ENCODE measurements at regions not wholly inside any gene's neighbourhood (a gene's known extent, or its start where the extent isn't known, plus 50 kb on each side); places are given as distances from the start of the nearest gene placed in this dataset.

- intact Hi-C loops (cut with DNase I) = no loop called here
- DNase-seq = no peak
Observed at GRCh38 chr15:38042211-38042610, 107.8 kb downstream of the TMCO5A start.

- intact Hi-C loops (cut with DNase I) = no loop called here
- DNase-seq = peak in 11 of 42 donors; percentile 15 to 51 (median 22)
Observed at GRCh38 chr15:38042707-38043445, 108.4 kb downstream of the TMCO5A start.

DNA sequence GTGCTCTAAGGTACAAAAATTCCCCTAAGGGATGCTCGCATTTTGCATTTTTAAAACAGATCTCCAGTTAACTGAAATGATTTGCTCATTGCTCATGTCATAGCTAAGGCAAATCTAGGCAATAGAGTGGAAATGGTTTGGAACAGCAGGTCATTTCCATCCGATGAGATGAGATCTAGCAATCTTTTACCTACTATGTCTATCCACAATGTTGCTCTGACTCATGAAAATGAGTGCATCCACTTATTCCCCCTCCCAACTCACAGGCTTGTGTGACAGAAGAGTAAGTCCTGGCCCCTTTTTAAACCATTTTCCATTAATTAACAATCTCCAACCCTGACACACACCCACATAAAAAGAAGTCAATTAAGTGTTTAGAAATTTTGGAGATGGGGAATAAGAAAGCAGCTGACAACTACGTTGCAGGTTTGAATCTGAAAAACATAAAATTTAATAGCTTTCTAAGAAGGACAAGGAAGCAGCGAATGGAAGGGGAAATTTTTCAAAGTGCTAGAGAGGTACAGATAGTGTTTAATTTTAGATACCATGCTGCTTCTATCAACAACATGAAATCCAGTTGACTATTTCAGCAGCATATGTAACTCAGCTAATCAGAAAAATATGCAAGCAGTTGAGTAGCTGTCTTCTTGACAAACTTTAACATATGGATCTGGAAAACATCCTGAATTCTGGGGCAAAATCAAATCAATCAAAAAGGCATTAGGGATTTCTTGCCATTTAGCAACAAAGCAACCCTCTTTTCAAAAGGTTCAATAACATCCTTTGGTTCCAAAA lies 112.0 kb downstream of the TMCO5A start:
- DNase-seq = no peak
- intact Hi-C loops (cut with DNase I) = no loop called here

- DNase-seq = no peak
- intact Hi-C loops (cut with DNase I) = no loop called here
Observed at GRCh38 chr15:38048001-38048455, 113.6 kb downstream of the TMCO5A start.

- intact Hi-C loops (cut with DNase I) = no loop called here
- DNase-seq = no peak
Observed at GRCh38 chr15:38049891-38050290, 115.5 kb downstream of the TMCO5A start.

DNA sequence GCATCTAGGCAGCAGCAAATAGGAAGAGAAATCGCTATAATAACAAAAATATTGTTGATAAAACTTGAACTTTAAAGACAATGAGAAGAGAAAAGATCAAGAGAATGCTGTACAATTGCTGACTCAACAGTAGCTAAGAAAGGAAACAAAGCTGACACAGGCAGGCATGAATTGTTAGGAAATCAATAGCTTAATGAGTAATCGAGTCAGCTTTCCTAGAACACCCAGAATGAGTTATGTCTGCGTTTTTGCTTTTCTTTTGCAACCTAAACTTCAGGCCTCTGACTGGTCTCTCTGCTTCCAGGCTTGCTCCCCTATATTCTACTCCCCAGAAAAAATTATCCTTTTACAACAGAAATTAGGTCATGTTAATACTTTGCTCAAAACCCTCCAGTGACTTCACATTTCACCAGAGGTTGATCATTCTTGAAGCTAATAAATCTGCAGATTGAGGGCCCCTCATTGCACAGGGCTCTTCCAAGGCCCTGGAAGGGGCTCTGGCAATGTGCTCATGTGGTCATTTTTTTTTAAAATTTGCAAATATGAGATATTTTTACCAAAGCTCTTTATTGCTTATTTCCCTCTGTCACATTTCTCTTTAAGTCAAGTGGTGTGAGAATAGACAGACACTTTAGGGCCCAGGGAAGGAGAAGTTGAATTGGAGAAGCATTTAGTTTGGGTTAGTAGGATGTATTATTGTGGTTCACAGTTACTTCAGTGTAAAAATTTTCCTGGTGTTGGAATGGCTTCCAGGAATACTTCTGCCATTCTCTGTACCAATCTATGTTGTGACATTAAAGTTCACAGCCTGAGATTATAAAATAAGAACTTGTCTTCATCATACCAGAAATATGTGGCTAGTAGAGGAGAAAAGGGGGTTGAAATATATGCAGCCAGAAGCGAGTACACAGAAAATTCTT lies 116.3 kb downstream of the TMCO5A start:
- intact Hi-C loops (cut with DNase I) = no loop called here

GRCh38 chr15:38053205-38053604 lies 118.8 kb downstream of the TMCO5A start:
- DNase-seq = no peak
- intact Hi-C loops (cut with DNase I) = no loop called here

More for the DNA sequence above, 116.3 kb downstream of the TMCO5A start:
- DNase-seq = peak in 2 of 42 donors; percentile 26 to 46

- DNase-seq = no peak
- intact Hi-C loops (cut with DNase I) = no loop called here
Observed at GRCh38 chr15:38053776-38054175, 119.3 kb downstream of the TMCO5A start.

GRCh38 chr15:38054488-38054887 lies 120.0 kb downstream of the TMCO5A start:
- intact Hi-C loops (cut with DNase I) = no loop called here
- peak in 3 of 42 donors; percentile 15 to 62 (median 49) for DNase-seq

GRCh38 chr15:38058596-38059075 lies 124.2 kb downstream of the TMCO5A start:
- DNase-seq = no peak
- intact Hi-C loops (cut with DNase I) = no loop called here

- intact Hi-C loops (cut with DNase I) = no loop called here
- DNase-seq = no peak
Observed at GRCh38 chr15:38059665-38060064, 125.2 kb downstream of the TMCO5A start.

DNA sequence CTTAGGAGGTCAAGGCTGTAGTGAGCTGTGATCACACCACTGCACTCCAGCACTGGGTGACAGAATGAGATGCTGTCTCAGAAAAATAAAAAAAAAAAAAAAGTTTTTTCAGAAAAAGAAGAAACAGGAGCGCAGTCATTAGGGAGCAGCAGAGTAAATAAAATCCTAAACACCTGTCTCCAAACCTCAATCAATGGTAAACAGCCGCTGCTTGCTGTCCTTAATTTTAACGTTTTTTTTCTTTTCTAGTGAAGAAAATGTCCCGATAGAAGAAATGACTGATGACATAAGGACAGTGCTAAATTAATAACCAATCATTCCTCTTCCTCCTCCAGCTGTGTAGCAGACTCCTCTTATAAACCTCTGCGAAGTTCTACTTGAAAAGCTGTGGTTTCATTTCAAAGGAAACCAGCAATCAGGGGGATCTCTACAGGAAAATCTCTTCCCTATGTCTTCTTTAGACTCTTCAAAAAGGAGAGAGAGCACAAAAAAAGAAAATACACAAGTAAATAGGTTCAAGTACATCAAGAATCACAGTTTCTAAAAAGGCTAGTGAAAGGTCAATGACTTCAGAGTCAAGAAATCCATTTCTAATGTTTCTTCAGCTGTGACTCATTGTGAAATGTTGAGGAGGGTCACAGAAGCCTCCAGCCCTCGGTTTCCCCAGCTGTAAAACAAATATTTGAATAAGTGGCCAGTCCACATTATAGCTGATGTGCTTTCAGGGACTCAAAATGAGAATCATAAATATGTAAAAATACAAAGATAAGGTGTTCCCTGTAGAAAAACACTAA lies 127.6 kb downstream of the TMCO5A start:
- intact Hi-C loops (cut with DNase I) = no loop called here
- DNase-seq = no peak

DNA sequence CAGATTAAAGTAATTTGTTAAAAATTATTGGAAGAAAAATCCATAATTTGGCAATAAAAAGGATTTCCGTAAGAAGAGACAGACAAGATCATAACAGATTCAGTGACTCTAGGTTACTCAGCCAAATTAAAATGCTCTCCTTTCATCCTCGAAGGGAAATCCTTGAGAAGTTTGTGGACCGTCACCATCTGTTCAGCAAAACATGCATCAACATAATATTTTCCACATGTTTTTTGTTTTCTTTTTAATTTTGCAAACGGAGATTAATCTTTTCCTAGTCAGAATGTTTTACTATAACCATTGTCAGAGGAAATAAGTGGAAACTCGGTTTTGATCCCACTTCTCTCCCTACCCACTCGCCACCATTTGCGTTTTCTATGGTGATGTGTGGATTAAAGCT lies 128.3 kb downstream of the TMCO5A start:
- DNase-seq = no peak
- intact Hi-C loops (cut with DNase I) = no loop called here

GRCh38 chr15:38065721-38066345 lies 131.4 kb downstream of the TMCO5A start:
- DNase-seq = no peak
- intact Hi-C loops (cut with DNase I) = no loop called here

- intact Hi-C loops (cut with DNase I) = no loop called here
- no peak for DNase-seq
Observed at GRCh38 chr15:38066612-38067011, 132.2 kb downstream of the TMCO5A start.

DNA sequence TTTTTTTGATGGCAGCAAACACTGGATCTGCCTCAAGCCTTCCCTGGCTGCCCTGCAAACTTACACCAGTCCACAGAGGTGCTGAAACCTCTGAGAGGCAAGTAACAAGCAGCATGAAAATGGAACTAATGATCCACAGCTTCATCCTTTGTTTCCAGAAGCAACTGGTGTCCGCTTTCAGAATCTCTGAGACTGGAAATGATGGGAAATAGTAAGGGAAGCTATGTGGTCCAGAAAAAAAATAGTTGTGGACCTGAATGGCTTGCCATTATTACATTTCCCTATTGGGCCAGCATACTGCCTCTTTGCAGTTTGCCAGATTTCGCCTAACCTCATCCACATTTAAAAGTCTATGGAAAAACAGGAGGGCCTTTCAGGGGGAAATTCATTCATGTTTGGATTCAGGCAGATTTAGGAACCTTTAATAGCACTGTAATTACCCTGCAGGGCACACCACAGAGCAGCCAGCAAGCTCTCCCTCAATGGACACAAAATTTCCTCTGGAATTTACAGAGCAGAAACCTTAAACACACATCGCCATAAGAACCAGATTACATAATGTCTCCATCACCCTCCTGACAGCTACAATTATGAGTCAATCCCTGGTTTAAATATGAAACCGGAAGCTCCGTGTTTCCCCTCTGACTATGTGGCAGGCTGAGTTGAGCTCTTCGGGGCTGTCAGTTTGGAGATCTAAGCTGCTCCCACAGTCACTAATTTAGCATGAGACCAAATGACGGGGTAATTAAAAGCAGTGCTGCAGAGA lies 134.4 kb downstream of the TMCO5A start:
- peak in 30 of 42 donors; percentile 15 to 76 (median 42) for DNase-seq
- intact Hi-C loops (cut with DNase I) = no loop called here

- intact Hi-C loops (cut with DNase I) = loop anchor here (5.0 kb wide), 1 partner anchor 58 kb away; no protein-coding TSS in a partner anchor
- peak in 13 of 42 donors; percentile 12 to 67 (median 29) for DNase-seq
Observed at GRCh38 chr15:38069511-38070011, 135.1 kb downstream of the TMCO5A start.
